ENCODE measurements at regions not wholly inside any gene's neighbourhood (a gene's known extent, or its start where the extent isn't known, plus 50 kb on each side); places are given as distances from the start of the nearest gene placed in this dataset.

DNA sequence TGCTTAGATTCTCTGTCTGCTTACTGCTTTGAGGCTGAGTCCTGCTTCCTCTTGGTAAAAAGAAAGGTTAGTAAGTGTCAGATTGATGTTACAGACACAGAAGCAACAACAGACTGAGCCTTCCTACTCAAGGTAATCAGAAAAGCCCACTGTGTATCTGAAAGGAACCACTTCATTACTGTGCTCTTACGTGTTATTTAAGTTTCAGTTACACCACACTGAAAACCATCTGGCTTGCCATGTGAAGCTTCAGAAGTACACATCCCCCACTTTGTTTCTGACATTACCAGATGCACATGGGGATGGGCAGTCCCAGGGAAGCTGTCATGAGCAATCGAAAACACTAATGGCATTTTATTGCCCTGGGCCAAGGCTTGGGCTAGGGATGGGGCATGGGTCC lies 1290.1 kb downstream of the AACS start:
- TF ChIP-seq, protein P1, sequence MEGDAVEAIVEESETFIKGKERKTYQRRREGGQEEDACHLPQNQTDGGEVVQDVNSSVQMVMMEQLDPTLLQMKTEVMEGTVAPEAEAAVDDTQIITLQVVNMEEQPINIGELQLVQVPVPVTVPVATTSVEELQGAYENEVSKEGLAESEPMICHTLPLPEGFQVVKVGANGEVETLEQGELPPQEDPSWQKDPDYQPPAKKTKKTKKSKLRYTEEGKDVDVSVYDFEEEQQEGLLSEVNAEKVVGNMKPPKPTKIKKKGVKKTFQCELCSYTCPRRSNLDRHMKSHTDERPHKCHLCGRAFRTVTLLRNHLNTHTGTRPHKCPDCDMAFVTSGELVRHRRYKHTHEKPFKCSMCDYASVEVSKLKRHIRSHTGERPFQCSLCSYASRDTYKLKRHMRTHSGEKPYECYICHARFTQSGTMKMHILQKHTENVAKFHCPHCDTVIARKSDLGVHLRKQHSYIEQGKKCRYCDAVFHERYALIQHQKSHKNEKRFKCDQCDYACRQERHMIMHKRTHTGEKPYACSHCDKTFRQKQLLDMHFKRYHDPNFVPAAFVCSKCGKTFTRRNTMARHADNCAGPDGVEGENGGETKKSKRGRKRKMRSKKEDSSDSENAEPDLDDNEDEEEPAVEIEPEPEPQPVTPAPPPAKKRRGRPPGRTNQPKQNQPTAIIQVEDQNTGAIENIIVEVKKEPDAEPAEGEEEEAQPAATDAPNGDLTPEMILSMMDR (IDR thresholded peaks at IDR 0.05; ENCODE audit: extremely low read depth, insufficient read depth, missing control alignments): no peak
- no peak for DNase-seq (ENCODE audit: low spot score)
- in situ Hi-C loops (cut with MboI; ENCODE audit: low pct_unique_long_range_greater_than_20kb, low sequenced_read_pairs, unreplicated experiment): no loop called here

DNA sequence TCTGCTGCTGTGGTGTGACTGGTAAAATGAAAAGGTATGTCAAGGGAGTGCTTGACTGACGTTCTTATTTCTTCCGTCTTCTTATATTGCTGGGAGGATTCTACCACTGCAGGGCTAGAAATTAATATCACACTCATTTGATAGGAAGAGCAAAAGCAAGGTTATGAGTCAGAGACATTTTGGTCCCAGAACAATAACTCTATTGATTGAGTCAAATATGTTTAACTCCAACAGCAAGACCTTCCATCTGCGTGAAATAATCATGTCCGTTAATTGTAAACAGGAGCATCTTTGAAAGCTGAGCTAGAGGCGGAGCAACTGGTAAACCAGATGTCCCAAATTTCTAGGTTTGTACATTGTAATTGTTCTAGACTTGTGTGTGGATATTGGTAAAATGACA lies 1293.6 kb downstream of the AACS start:
- DNase-seq (ENCODE audit: low spot score): no peak
- TF ChIP-seq, protein P1 (IDR thresholded peaks at IDR 0.05; ENCODE audit: extremely low read depth, insufficient read depth, missing control alignments): no peak
- in situ Hi-C loops (cut with MboI; ENCODE audit: low pct_unique_long_range_greater_than_20kb, low sequenced_read_pairs, unreplicated experiment): no loop called here

DNA sequence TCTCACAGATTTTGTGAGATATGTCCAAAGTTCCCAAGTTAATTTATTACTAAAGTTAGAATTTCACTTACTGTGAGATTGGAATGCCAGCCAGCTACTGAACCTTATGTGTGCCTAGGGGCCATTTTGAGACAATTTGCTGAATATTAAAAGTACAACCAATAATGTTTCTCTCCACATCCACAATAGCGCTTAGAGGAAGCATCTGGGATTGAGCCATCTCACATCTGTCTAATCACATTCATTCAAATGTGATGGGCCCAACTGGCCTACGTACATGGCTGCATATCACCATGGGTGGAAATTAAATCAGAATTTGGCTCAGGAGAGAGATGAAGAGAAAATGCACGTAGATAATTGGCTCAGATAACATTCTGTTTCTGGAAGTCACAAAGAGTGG lies 1294.0 kb downstream of the AACS start:
- TF ChIP-seq, protein P1 (IDR thresholded peaks at IDR 0.05; ENCODE audit: extremely low read depth, insufficient read depth, missing control alignments): no peak
- no peak for DNase-seq (ENCODE audit: low spot score)
- in situ Hi-C loops (cut with MboI; ENCODE audit: low pct_unique_long_range_greater_than_20kb, low sequenced_read_pairs, unreplicated experiment): no loop called here

DNA sequence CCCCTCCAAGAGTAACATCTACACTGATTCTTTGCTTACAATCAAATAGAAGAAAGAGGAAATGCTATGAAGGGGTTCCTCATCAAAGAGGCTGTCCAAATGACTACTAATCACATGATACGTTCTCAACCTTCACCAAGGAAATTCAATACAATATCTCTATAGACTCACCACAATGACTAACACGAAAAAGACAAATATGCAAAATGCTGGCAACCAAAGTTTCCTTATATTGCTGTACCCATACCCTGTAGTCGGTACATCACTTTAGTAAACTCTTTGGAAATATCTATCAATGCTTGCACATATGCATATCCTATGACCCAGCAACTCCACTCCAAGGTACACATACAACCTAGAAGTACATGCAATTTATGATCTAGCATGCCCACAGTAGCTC lies 1296.6 kb downstream of the AACS start:
- TF ChIP-seq, protein P1 (IDR thresholded peaks at IDR 0.05; ENCODE audit: extremely low read depth, insufficient read depth, missing control alignments): no peak
- no peak for DNase-seq (ENCODE audit: low spot score)
- in situ Hi-C loops (cut with MboI; ENCODE audit: low pct_unique_long_range_greater_than_20kb, low sequenced_read_pairs, unreplicated experiment): no loop called here

DNA sequence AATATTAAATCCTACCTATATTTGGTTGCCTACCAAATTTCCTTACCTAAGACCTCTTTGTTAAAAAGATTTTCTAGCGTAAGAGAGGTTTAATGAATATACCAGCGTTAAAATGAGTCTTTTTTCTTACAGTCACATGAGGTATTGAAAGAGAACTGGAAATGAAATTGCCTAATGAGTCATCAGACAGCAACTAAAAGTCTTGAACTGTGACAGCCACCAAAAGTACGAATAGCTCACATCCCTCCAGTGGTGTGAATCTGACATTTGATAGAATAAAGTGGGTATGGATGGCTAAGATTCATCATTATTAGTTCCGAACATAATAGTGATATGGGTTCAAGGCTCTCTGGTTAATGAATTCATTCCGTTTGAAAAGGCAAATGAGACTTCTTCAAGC lies 1297.3 kb downstream of the AACS start:
- TF ChIP-seq, protein P1 (IDR thresholded peaks at IDR 0.05; ENCODE audit: extremely low read depth, insufficient read depth, missing control alignments): no peak
- DNase-seq (ENCODE audit: low spot score): no peak
- in situ Hi-C loops (cut with MboI; ENCODE audit: low pct_unique_long_range_greater_than_20kb, low sequenced_read_pairs, unreplicated experiment): no loop called here

DNA sequence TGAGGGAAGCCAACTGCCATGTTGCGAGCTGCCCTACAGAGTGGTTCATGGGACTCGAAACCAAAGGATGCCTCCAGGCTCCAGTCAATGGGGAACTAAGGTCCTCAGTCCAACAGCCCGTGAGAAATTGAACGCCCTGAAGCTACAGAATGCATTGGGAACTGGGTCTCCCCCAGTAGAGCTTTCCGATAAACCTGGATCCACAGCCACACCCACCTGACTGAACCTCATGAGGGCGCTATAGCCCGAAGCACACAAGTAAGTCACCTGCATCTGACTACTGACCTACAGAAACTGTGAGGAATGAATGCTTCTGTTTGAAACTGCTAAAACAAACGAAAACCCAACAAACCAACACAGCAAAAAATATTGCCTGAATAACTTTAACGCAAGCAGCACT lies 1297.7 kb downstream of the AACS start:
- TF ChIP-seq, protein P1 (IDR thresholded peaks at IDR 0.05; ENCODE audit: extremely low read depth, insufficient read depth, missing control alignments): no peak
- in situ Hi-C loops (cut with MboI; ENCODE audit: low pct_unique_long_range_greater_than_20kb, low sequenced_read_pairs, unreplicated experiment): no loop called here
- DNase-seq (ENCODE audit: low spot score): no peak

Data from GM13977 (cell line).